HEK293T (cell line): ENCODE measurements at regions not wholly inside any gene's neighbourhood (a gene's known extent, or its start where the extent isn't known, plus 50 kb on each side); places are given as distances from the start of the nearest gene placed in this dataset.
"Not testable (repeated sequence)": the region's sequence is repeated elsewhere in the genome, so short reads cannot be mapped to it uniquely, and the experiment has no call there.

Source experiments
- CTCF ChIA-PET: fragments of 350-600 bp; formaldehyde crosslinking; extraction: SDS; loops from one replicate; lab custom pipeline; 2021; ENCODE audit warnings: antibody characterized with exemption, inconsistent platforms; lab: Yijun Ruan, JAX
- POLR2A ChIA-PET: fragments of 350-600 bp; formaldehyde crosslinking; extraction: SDS; loops from one replicate; lab custom pipeline; 2020; ENCODE audit warnings: antibody characterized with exemption, inconsistent platforms; lab: Yijun Ruan, JAX
- DNase-seq: peaks from one replicate; pipeline ENCODE4 v3.0.0; 2012; ENCODE audit warnings: mixed read lengths; ENCODE audit errors: extremely low spot score
- ARNT ChIP-seq: fragments of 450-650 bp; IDR thresholded peaks from 2 replicates; pipeline ENCODE4 v1.6.1; 2017; ENCODE audit warnings: mild to moderate bottlenecking
- BHLHE40 ChIP-seq: fragments of 450-650 bp; IDR thresholded peaks from 2 replicates; pipeline ENCODE4 v1.6.1; 2016; ENCODE audit warnings: mild to moderate bottlenecking, moderate library complexity, borderline replicate concordance
- CTBP1 ChIP-seq: fragments of 450-650 bp; IDR thresholded peaks from 2 replicates; pipeline ENCODE4 v1.6.1; 2016; ENCODE audit warnings: borderline replicate concordance
- ELF4 ChIP-seq: fragments of 450-650 bp; IDR thresholded peaks from 2 replicates; pipeline ENCODE4 v1.6.1; 2017; ENCODE audit warnings: antibody characterized with exemption
- FOXA1 ChIP-seq: fragments of 450-650 bp; IDR thresholded peaks from 2 replicates; pipeline ENCODE4 v1.6.1; 2016; ENCODE audit warnings: mild to moderate bottlenecking
- FOXM1 ChIP-seq: fragments of 450-650 bp; IDR thresholded peaks from 2 replicates; pipeline ENCODE4 v1.6.1; 2017; ENCODE audit warnings: mild to moderate bottlenecking, borderline replicate concordance
- HDGF ChIP-seq: fragments of 450-650 bp; IDR thresholded peaks from 2 replicates; pipeline ENCODE4 v1.6.1; 2017; ENCODE audit warnings: antibody characterized with exemption, borderline replicate concordance
- L3MBTL2 ChIP-seq: fragments of 450-650 bp; conservative IDR thresholded peaks from 2 replicates; pipeline ENCODE4 v1.6.1; 2016; ENCODE audit warnings: mild to moderate bottlenecking
- LEF1 ChIP-seq: fragments of 450-650 bp; IDR thresholded peaks from 2 replicates; pipeline ENCODE4 v1.6.1; 2017; ENCODE audit warnings: mild to moderate bottlenecking, borderline replicate concordance
- NFRKB ChIP-seq: fragments of 450-650 bp; IDR thresholded peaks from 2 replicates; pipeline ENCODE4 v1.6.1; 2016; ENCODE audit warnings: mild to moderate bottlenecking, moderate library complexity
- SP1 ChIP-seq: fragments of 450-650 bp; IDR thresholded peaks from 2 replicates; pipeline ENCODE4 v1.6.1; 2017
- SUZ12 ChIP-seq: fragments of 450-650 bp; IDR thresholded peaks from 2 replicates; pipeline ENCODE4 v1.6.1; 2016; ENCODE audit warnings: mild to moderate bottlenecking
- TARDBP ChIP-seq: fragments of 450-650 bp; IDR thresholded peaks from 2 replicates; pipeline ENCODE4 v1.6.1; 2016
- TF ChIP-seq, protein P1 (sequence below): fragments of 450-650 bp; IDR thresholded peaks from 2 replicates; pipeline ENCODE4 v1.6.1; 2016

DNA sequence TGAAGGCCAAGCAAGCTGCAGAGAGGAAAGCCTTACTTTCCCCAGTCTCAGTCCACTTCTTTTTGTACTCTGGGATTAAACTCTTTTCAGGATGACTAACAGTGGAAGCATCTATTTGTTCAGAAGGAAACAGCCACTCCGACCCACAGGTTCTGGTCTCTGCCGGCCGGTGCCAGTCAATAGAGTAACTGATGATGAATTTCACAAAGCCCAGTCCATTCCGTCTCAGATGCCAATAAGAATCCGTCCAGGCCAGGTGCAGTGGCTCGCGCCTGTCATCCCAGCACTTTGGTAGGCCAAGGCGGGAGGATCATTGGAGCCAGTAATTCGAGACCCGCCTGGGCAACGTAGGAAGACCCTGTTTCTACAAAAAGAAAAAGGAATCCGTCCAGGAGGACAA lies 58.5 kb upstream of the HELT start:
- no peak for DNase-seq
- ChIA-PET CTCF (interaction anchor here (0.6 to 1.4 kb wide), 3 partner anchors 19 to 347 kb away, joined by 3 to 5 read pairs (median 3); no protein-coding TSS in a partner anchor), POLR2A (no interaction called here)
- no peak for TF ChIP-seq LEF1
- no peak for TF ChIP-seq SUZ12
- no peak for TF ChIP-seq NFRKB
- no peak for TF ChIP-seq HDGF
- TF ChIP-seq, protein P1, sequence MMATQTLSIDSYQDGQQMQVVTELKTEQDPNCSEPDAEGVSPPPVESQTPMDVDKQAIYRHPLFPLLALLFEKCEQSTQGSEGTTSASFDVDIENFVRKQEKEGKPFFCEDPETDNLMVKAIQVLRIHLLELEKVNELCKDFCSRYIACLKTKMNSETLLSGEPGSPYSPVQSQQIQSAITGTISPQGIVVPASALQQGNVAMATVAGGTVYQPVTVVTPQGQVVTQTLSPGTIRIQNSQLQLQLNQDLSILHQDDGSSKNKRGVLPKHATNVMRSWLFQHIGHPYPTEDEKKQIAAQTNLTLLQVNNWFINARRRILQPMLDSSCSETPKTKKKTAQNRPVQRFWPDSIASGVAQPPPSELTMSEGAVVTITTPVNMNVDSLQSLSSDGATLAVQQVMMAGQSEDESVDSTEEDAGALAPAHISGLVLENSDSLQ, result no peak
- no peak for TF ChIP-seq ARNT
- TF ChIP-seq SP1, result no peak
- TF ChIP-seq FOXA1, result no peak
- no peak for TF ChIP-seq TARDBP
- no peak for TF ChIP-seq L3MBTL2

DNA sequence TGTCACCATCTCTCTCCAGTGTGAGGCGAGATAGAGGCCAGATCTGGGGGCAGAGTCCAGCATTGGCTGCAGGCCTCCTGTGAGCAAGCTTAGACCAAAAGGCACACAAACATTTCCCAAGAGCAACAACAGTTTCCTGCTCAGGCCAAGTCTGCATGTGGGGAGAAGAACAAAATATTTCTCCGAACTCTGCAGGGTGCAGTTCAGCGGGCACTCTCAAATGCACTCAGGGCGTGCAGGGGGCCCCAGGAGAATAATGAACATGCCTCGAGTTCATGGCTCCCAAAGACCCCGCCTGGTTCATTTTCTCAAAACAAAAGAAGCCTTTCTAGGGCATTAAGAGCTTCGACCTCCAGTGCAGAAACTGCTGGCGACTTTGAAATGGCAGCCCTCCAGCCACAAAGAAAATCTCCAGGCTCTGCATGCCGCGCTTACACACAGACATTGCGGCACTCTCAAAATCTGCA lies 57.8 kb upstream of the HELT start:
- no peak for DNase-seq
- ChIA-PET CTCF (interaction anchor here (0.6 kb wide), 1 partner anchor 45 kb away, joined by 3 read pairs; no protein-coding TSS in a partner anchor), POLR2A (no interaction called here)
- TF ChIP-seq FOXA1 (no peak), HDGF (no peak), ELF4 (no peak), FOXM1 (no peak), L3MBTL2 (no peak), CTBP1 (no peak), NFRKB (no peak), LEF1 (no peak), SUZ12 (no peak), SP1 (no peak), ARNT (no peak)
- TF ChIP-seq, protein P1, result no peak

DNA sequence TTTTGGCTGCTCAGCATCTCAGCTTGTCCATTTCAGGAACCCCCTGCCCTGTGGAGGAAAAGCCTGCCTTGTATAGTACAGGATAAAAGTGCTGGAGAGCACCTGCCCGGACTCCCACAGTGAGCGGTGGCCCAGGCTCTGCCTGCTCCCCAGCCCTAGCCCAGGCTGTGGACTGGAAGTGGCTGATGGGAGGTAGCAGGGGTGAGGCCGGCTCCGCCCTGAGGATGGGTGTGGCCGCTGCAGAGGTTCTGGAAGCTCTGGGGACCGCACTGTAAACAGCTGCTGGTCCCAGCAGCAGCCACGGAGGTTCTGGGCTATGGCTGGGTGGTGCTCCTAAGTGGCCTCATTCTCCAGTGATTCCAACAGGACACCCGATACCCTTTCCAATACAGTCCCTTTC lies 56.6 kb upstream of the HELT start:
- DNase-seq, result peak; percentile 12
- TF ChIP-seq NFRKB, result no peak
- TF ChIP-seq ARNT, result no peak
- TF ChIP-seq LEF1, result no peak
- ChIA-PET CTCF (no interaction called here), POLR2A (no interaction called here)

DNA sequence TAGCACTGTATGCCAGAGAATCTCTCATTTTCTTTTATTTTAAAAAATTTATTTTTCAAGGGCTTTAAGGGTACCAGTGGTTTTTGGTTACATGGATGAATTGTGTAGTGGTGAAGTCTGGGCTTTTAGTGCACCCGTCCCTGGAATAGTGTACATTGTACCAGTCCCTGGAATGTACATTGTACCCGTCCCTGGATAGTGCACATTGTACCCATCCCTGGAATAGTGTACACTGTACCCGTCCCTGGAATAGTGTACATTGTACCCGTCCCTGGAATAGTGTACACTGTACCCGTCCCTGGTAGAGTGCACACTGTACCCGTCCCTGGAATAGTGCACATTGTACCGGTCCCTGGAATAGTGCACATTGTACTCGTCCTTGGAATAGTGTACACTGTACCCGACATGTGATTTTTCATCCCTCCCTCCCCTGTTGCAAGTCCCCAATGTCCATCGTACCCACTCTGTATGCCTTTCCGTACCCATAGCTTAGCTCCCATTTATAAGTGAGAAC lies 56.1 kb upstream of the HELT start:
- DNase-seq, result no peak
- POLR2A ChIA-PET, result no interaction called here
- TF ChIP-seq FOXM1 (no peak), SP1 (no peak), FOXA1 (no peak), ARNT (no peak), L3MBTL2 (no peak), CTBP1 (no peak), ELF4 (no peak), TARDBP (no peak), NFRKB (no peak), LEF1 (no peak), BHLHE40 (no peak), SUZ12 (no peak), HDGF (no peak)
- TF ChIP-seq, protein P1, result no peak
- CTCF ChIA-PET, result no interaction called here

DNA sequence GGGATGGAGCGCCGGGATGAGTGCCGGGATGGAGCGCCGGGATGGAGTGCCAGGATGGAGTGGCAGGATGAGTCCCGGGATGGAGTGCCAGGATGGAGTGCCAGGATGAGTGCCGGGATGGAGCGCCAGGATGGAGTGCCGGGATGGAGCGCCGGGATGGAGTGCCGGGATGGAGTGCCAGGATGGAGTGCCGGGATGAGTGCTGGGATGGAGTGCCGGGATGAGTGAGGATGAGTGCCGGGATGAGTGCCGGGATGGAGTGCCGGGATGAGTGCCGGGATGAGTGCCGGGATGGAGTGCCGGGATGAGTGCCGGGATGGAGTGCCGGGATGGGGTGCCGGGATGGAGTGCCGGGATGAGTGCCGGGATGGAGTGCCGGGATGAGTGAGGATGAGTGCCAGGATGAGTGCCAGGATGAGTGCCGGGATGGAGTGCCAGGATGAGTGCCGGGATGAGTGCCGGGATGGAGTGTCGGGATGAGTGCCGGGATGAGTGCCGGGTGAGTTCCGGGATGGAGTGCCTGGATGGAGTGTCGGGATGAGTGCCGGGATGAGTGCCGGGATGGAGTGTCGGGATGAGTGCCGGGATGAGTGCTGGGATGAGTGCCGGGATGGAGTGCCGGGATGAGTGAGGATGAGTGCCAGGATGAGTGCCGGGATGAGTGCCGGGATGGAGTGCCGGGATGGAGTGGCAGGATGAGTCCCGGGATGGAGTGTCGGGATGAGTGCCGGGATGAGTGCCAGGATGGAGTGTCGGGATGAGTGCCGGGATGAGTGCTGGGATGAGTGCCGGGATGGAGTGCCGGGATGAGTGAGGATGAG lies 52.9 kb upstream of the HELT start:
- POLR2A ChIA-PET, DNase-seq, CTCF ChIA-PET: not testable (repeated sequence)

DNA sequence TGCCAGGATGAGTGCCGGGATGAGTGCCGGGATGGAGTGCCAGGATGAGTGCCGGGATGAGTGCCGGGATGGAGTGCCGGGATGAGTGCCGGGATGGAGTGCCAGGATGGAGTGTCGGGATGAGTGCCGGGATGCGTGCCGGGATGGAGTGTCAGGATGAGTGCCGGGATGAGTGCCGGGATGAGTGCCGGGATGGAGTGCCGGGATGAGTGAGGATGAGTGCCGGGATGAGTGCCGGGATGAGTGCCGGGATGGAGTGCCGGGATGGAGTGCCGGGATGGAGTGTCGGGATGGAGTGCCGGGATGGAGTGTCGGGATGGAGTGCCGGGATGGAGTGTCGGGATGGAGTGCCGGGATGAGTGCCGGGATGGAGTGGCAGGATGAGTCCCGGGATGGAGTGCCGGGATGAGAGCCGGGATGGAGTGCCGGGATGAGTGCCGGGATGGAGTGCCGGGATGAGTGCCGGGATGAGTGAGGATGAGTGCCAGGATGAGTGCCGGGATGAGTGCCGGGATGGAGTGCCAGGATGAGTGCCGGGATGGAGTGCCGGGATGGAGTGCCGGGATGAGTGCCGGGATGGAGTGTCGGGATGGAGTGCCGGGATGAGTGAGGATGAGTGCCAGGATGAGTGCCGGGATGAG lies 52.1 kb upstream of the HELT start:
- CTCF ChIA-PET, POLR2A ChIA-PET, DNase-seq: not testable (repeated sequence)

DNA sequence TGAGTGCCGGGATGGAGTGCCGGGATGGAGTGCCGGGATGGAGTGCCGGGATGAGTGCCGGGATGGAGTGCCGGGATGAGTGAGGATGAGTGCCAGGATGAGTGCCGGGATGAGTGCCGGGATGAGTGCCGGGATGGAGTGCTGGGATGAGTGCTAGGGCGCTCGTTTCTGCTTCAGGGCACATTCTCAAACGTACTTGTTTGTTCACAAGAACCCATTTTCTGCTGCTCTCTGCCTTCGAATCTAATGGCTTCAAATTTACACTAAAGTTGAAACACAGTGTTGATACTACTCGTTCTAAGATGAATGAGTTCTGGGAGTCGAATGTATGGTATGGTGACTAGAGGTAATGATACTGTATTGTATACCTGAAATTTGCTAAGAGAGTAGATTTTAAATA lies 50.6 kb upstream of the HELT start:
- CTCF ChIA-PET, DNase-seq, POLR2A ChIA-PET: not testable (repeated sequence)
